ENCODE measurements at regions not wholly inside any gene's neighbourhood (a gene's known extent, or its start where the extent isn't known, plus 50 kb on each side); places are given as distances from the start of the nearest gene placed in this dataset.

GRCh38 chr5:51691538-51692079, 308.4 kb downstream of the ISL1 start:
- no peaks in the 10 kb centered on the region for H3K9me3 ChIP-seq (ENCODE audit: low read length)
- no peaks in the 10 kb centered on the region for H3K79me2 ChIP-seq (replicated peaks; ENCODE audit: insufficient read depth, low read length)
- no peaks in the 10 kb centered on the region for H3F3A ChIP-seq (ENCODE audit: insufficient read depth, low read length, poor library complexity, severe bottlenecking)
- H3K9ac ChIP-seq (ENCODE audit: low read length), result no peak overlapping the region
- TF ChIP-seq EP300 (conservative IDR thresholded peaks at IDR 0.05; ENCODE audit: poor library complexity, severe bottlenecking) (no peak), TAF1 (IDR thresholded peaks at IDR 0.05; ENCODE audit: low read depth) (no peak), SMC3 (conservative IDR thresholded peaks at IDR 0.05; ENCODE audit: poor library complexity) (no peak), REST (IDR thresholded peaks at IDR 0.05; ENCODE audit: borderline replicate concordance) (no peak), POLR2AphosphoS5 (IDR thresholded peaks at IDR 0.05) (no peak), MXI1 (conservative IDR thresholded peaks at IDR 0.05; ENCODE audit: poor library complexity, severe bottlenecking) (no peak), CTCF (IDR thresholded peaks at IDR 0.05; ENCODE audit: poor library complexity, severe bottlenecking) (no peak), RAD21 (conservative IDR thresholded peaks at IDR 0.05) (no peak), EZH2 (IDR thresholded peaks at IDR 0.05; ENCODE audit: borderline replicate concordance, insufficient read depth, low read length, poor library complexity, severe bottlenecking) (no peak)
- H2AFZ ChIP-seq (ENCODE audit: low read depth, low read length), result no peak overlapping the region
- H3K27ac ChIP-seq (ENCODE audit: low read length), result no peak overlapping the region
- H3K9me2 ChIP-seq (ENCODE audit: insufficient read depth, low read length), result no peaks in the 10 kb centered on the region
- H3K4me2 ChIP-seq (ENCODE audit: low read length), result no peak overlapping the region
- no peaks in the 10 kb centered on the region for H4K20me1 ChIP-seq (ENCODE audit: insufficient read depth)
- H3K36me3 ChIP-seq (ENCODE audit: insufficient read depth, low read length), result no peaks in the 10 kb centered on the region
- H3K27me3 ChIP-seq (ENCODE audit: insufficient read depth, low read depth, low read length), result no peaks in the 10 kb centered on the region
- no peak overlapping the region for H3K4me3 ChIP-seq (ENCODE audit: low read length)

GRCh38 chr5:51694826-51695225, 311.6 kb downstream of the ISL1 start:
- Histone ChIP-seq H3F3A (ENCODE audit: insufficient read depth, low read length, poor library complexity, severe bottlenecking) (no peaks in the 10 kb centered on the region), H3K4me2 (ENCODE audit: low read length) (no peak overlapping the region), H2AFZ (ENCODE audit: low read depth, low read length) (no peak overlapping the region), H3K9me2 (ENCODE audit: insufficient read depth, low read length) (no peaks in the 10 kb centered on the region), H3K4me3 (ENCODE audit: low read length) (no peak overlapping the region), H3K27ac (ENCODE audit: low read length) (no peak overlapping the region), H3K9me3 (ENCODE audit: low read length) (no peaks in the 10 kb centered on the region), H4K20me1 (ENCODE audit: insufficient read depth) (no peaks in the 10 kb centered on the region), H3K79me2 (replicated peaks; ENCODE audit: insufficient read depth, low read length) (no peaks in the 10 kb centered on the region), H3K9ac (ENCODE audit: low read length) (no peak overlapping the region), H3K36me3 (ENCODE audit: insufficient read depth, low read length) (no peaks in the 10 kb centered on the region), H3K27me3 (ENCODE audit: insufficient read depth, low read depth, low read length) (no peaks in the 10 kb centered on the region)
- TF ChIP-seq EZH2 (IDR thresholded peaks at IDR 0.05; ENCODE audit: borderline replicate concordance, insufficient read depth, low read length, poor library complexity, severe bottlenecking) (no peak), TAF1 (IDR thresholded peaks at IDR 0.05; ENCODE audit: low read depth) (no peak), RAD21 (conservative IDR thresholded peaks at IDR 0.05) (no peak), EP300 (conservative IDR thresholded peaks at IDR 0.05; ENCODE audit: poor library complexity, severe bottlenecking) (no peak), CTCF (IDR thresholded peaks at IDR 0.05; ENCODE audit: poor library complexity, severe bottlenecking) (no peak), POLR2AphosphoS5 (IDR thresholded peaks at IDR 0.05) (no peak), SMC3 (conservative IDR thresholded peaks at IDR 0.05; ENCODE audit: poor library complexity) (no peak), MXI1 (conservative IDR thresholded peaks at IDR 0.05; ENCODE audit: poor library complexity, severe bottlenecking) (no peak), REST (IDR thresholded peaks at IDR 0.05; ENCODE audit: borderline replicate concordance) (no peak)

All from neural cell (in vitro differentiated cells).